ENCODE measurements at regions not wholly inside any gene's neighbourhood (a gene's known extent, or its start where the extent isn't known, plus 50 kb on each side); places are given as distances from the start of the nearest gene placed in this dataset.

- POLR2A ChIA-PET = interaction anchor here (1.2 kb wide), 1 partner anchor 124 kb away, joined by 3 read pairs; no protein-coding TSS in a partner anchor
- H3K9me3 ChIP-seq (ENCODE audit: control insufficient read depth, insufficient read depth, low read depth, low read length) = no peaks in the 10 kb centered on the region
- no peak overlapping the region for H3K27ac ChIP-seq (ENCODE audit: extremely low read depth, low read depth, low read length)
Observed at GRCh38 chr3:153284282-153284938, 122.4 kb downstream of the RAP2B start.

GRCh38 chr3:153285194-153285641 lies 123.2 kb downstream of the RAP2B start:
- Histone ChIP-seq H3K4me1 (ENCODE audit: control insufficient read depth, insufficient read depth, low read length) (no peaks in the 10 kb centered on the region), H3K9me3 (ENCODE audit: control insufficient read depth, insufficient read depth, low read depth, low read length) (no peaks in the 10 kb centered on the region), H3K27ac (ENCODE audit: extremely low read depth, low read depth, low read length) (no peak overlapping the region), H3K4me3 (ENCODE audit: low read depth, low read length) (no peak overlapping the region), H3K36me3 (ENCODE audit: control insufficient read depth in 2 of 2, insufficient read depth in 1 of 2, low read length in 2 of 2) (no peaks in the 10 kb centered on the region)
- CTCF ChIA-PET = no interaction called here
- POLR2A ChIA-PET = interaction anchor here (1.2 kb wide), 1 partner anchor 125 kb away, joined by 3 read pairs; no protein-coding TSS in a partner anchor
- TF ChIP-seq ZNF501 (tag by site-specific recombination; IDR thresholded peaks at IDR 0.05) (no peak), ZNF488 (tag by site-specific recombination; IDR thresholded peaks at IDR 0.05) (no peak), ZBTB20 (tag by site-specific recombination; IDR thresholded peaks at IDR 0.05) (no peak), ZBTB1 (tag by site-specific recombination; IDR thresholded peaks at IDR 0.05) (no peak), ZNF169 (tag by site-specific recombination; IDR thresholded peaks at IDR 0.05) (no peak)

More at GRCh38 chr3:153284282-153284938, 122.4 kb downstream of the RAP2B start:
- Histone ChIP-seq H3K4me3 (ENCODE audit: low read depth, low read length) (no peak overlapping the region), H3K4me1 (ENCODE audit: control insufficient read depth, insufficient read depth, low read length) (no peaks in the 10 kb centered on the region), H3K36me3 (ENCODE audit: control insufficient read depth in 2 of 2, insufficient read depth in 1 of 2, low read length in 2 of 2) (no peaks in the 10 kb centered on the region)
- TF ChIP-seq SCRT2 (tag by site-specific recombination; IDR thresholded peaks at IDR 0.05) = peak; percentile 77
- TF ChIP-seq ZNF513 (tag by site-specific recombination; IDR thresholded peaks at IDR 0.05) = no peak
- CTCF ChIA-PET = no interaction called here

- no peak overlapping the region for H3K27ac ChIP-seq (ENCODE audit: extremely low read depth, low read depth, low read length)
- CTCF ChIA-PET = no interaction called here
Observed at GRCh38 chr3:153285982-153286381, 124.0 kb downstream of the RAP2B start.

More at GRCh38 chr3:153285982-153286381, 124.0 kb downstream of the RAP2B start:
- Histone ChIP-seq H3K4me1 (ENCODE audit: control insufficient read depth, insufficient read depth, low read length) (no peaks in the 10 kb centered on the region), H3K36me3 (ENCODE audit: control insufficient read depth in 2 of 2, insufficient read depth in 1 of 2, low read length in 2 of 2) (no peaks in the 10 kb centered on the region), H3K4me3 (ENCODE audit: low read depth, low read length) (no peak overlapping the region), H3K9me3 (ENCODE audit: control insufficient read depth, insufficient read depth, low read depth, low read length) (no peaks in the 10 kb centered on the region)
- POLR2A ChIA-PET = no interaction called here
- TF ChIP-seq KLF10 (tag by site-specific recombination; IDR thresholded peaks at IDR 0.05) (no peak), ZNF555 (tag by site-specific recombination; conservative IDR thresholded peaks at IDR 0.05) (no peak), ZNF404 (tag by site-specific recombination; IDR thresholded peaks at IDR 0.05) (no peak), EGR2 (tag by site-specific recombination; IDR thresholded peaks at IDR 0.05; ENCODE audit: low read depth) (no peak), GFI1B (tag by site-specific recombination; IDR thresholded peaks at IDR 0.05) (no peak), INSM2 (tag by site-specific recombination; IDR thresholded peaks at IDR 0.05) (no peak), ZNF785 (tag by site-specific recombination; IDR thresholded peaks at IDR 0.05) (no peak), ZNF837 (tag by site-specific recombination; IDR thresholded peaks at IDR 0.05) (no peak), ZNF26 (tag by site-specific recombination; IDR thresholded peaks at IDR 0.05) (no peak)

Data from HEK293 (cell line).